ENCODE measurements at regions not wholly inside any gene's neighbourhood (a gene's known extent, or its start where the extent isn't known, plus 50 kb on each side); places are given as distances from the start of the nearest gene placed in this dataset.
"Not testable (repeated sequence)": the region's sequence is repeated elsewhere in the genome, so short reads cannot be mapped to it uniquely, and the experiment has no call there.

DNA sequence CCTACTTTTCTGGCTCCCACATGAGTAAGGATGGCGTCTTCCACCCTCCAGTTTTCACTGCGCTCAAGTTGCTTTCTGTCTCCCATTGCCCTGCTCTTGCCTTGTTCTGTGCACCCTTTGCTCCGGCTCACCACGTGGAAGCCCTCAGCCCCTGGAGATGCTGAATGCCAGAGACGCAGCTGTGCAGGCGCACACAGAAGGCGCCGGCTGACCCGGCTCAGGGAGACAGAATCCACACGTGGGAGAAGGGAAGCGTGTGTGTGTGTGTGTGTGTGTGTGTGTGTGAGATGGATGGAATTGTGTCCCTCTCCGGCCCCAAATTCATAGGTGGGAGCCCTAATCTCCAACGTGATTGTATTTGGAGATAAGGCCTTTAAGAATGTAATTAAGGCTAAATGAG, 118.2 kb upstream of the ERRFI1 start:
- no peak for DNase-seq (ENCODE audit: low read depth)

DNA sequence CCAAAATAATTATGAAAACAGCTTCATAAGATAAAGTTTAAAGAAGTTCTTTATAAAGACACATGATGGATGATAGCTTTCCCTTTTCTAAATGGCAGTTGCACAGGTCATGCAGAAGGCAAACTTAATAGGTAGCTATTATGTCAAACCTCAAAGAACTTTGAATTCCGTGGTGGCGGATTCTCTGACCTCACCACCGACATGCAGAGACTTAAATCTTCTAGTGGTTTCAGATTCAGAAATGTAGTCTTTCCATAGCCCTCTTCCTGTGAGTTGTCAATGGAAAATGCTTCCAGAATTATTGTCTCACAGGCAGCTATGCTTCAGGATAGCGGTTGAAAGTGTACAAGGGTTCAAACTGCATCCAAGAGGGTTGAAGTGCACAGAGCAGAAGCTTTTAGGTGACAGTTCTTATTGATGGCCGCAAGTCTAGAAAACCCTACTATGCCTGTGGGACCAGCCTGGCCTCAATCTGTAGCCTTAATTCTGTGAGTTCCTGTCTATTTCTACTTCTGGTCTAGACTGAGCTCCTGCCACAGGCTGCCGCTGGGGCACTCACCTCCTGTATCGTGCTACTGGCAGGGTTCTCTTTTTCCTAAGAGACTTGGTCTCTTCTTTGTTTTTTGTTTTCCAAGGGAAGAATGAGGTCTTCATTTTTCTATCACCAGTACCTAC, 117.0 kb upstream of the ERRFI1 start:
- no peak for DNase-seq (ENCODE audit: low read depth)

DNA sequence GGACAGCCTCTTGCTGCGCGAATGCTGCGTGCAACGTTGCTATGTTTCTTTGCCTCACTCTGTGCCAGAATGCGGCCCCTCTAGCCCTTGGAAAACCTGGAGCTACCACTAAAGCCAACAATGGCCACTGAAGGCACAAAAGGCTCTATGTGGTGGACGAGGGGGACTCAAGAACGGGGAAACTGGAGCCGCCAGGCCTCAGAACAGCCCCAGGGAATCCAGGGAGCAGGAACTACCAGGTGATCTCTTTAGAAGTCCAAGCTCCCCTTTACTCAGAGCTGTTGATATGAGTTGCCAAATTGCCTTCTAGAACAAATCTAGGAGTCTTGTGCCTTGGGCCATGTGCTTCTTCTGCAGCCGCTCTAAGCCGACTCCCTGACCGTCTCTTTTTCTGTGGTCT, 113.8 kb upstream of the ERRFI1 start:
- no peak for DNase-seq (ENCODE audit: low read depth)

DNA sequence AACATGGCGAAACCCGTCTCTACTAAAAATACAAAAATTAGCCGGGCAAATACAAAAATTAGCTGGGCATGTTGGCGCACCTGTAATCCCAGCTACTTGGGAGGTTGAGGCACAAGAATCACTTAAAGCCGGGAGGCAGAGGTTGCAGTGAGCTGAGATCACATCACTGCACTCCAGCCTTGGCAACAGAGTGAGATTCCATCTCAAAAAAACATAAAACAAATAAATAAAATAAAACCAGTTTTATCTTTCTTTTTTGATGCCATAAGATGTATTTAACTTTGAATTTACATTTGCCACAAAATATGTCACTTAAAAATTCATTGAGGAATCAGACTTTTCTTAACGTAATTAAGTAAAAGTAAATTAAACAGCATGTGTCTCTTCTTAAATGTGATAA, 113.3 kb upstream of the ERRFI1 start:
- no peak for DNase-seq (ENCODE audit: low read depth)

DNA sequence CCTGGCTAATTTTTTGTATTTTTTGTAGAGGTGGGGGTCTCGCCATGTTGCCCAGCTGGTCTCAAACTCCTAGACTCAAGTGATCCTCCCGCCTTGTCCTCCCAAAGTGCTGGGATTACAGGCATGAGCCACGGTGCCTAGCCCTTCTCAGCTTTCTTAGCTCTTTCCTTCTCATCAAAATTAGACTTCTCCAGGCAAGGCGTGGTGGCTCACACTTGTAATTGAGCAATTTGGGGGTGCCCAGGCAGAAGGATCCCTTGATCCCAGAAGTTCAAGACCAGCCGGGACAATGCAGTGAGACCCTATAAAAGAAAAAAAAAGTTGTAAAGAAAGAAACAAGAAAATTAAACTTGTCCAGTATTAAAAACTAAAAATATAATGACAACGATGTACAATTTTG, 112.6 kb upstream of the ERRFI1 start:
- no peak for DNase-seq (ENCODE audit: low read depth)

DNA sequence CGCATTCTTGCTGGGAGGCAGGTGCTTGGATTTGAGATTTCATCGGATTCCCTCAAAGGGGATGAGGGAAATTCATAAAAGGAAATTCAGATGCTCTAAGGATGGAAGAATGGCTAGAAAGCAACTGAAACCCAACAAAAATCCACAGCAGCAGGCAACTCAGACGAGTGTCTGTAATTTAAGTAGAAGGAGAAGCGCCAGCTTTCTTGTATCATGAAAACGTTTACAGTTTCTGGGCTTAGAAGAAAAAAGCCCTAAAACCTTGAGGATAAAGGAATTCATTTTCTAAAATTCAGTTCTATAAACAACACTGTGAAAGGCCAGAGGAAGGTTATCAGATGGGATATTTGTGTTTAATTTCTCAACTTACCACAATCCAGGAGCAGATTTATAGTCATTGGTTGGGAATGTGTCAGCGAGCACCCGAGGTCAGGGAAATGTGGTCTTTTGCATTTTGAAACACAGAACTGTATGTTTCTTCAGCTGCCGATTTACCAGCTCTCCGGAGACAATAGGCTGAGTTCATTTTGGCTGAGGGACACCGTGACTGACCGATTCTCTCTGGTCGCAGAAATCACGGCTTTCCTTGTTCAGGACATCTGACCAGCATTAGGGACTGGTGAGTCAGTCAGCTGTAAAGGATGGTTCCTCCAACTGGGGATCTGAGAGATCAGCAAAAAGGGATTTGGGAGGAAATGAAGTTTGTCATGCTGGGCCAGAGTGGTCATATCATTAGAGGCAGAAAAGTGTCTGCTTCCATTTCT, 111.6 kb upstream of the ERRFI1 start:
- peak; percentile 91 for DNase-seq (ENCODE audit: low read depth)

DNA sequence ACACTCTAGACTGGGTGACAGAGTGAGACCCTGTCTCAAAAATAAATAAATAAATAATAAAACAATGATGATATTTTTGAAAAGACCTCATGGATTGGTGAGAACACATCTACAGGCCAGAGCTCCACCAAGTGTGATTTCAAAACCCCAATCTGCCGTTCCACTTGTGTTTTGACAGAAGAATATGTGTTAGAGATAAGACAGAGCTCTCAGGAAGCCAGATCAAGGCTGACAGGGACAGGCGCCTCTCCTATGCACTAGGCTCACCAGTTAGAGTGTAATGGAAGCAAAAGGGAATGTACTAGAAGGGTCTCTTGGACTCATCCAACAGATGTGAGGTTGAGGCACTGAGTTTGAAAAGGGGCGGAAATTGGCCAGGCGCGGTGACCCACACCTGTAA, 110.7 kb upstream of the ERRFI1 start:
- DNase-seq (ENCODE audit: low read depth) = no peak

DNA sequence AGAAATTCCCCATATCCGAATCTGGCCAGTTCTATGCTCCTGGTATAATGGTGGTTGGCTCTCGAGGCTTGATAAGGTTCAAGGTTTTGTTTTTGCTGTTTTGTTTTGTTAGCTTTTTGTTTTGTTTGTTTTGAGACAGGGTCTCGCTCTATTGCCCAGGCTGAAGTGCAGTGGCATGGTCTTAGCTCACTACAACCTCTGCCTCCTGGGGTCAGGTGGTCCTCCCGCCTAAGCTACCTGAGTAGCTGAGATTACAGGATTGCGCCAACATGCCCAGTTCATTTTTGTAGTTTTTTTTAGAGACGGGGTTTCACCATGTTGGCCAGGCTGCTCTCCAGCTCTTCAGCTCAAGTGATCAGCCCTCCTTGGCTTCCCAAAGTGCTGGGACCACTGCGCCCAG, 109.1 kb upstream of the ERRFI1 start:
- no peak for DNase-seq (ENCODE audit: low read depth)

DNA sequence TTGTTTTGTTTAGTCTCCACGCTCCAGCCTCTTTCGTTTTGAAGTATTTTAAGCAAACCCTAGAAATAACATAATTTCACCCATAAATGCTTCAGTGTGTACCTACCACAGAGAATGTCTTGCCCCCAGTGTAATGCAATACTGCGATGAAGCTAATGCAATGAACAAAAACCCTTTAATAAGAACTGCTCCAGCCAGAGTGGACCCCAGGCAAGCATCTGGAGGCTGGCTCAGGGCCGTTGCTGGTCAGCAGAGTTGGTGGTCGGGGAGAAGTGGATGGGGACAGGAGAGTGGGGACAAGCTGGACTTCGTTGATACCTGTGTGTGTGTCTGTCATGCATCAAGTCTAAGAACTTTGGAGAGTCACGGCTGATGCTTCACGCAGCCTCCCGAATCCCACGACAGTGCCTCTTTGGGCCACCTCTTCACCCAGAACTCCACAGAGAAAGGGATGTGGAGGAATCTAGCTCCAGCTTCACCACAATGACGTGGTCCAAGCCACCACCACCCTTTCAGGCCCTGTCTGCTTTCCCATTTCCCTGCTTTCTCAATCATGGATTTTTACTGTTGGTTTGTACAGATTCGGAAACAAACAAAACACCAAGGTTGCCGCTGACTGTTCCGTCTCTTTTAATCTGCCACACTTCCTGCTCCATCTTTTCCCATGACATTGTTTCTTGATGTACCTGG, 108.6 kb upstream of the ERRFI1 start:
- DNase-seq (ENCODE audit: low read depth) = no peak

DNA sequence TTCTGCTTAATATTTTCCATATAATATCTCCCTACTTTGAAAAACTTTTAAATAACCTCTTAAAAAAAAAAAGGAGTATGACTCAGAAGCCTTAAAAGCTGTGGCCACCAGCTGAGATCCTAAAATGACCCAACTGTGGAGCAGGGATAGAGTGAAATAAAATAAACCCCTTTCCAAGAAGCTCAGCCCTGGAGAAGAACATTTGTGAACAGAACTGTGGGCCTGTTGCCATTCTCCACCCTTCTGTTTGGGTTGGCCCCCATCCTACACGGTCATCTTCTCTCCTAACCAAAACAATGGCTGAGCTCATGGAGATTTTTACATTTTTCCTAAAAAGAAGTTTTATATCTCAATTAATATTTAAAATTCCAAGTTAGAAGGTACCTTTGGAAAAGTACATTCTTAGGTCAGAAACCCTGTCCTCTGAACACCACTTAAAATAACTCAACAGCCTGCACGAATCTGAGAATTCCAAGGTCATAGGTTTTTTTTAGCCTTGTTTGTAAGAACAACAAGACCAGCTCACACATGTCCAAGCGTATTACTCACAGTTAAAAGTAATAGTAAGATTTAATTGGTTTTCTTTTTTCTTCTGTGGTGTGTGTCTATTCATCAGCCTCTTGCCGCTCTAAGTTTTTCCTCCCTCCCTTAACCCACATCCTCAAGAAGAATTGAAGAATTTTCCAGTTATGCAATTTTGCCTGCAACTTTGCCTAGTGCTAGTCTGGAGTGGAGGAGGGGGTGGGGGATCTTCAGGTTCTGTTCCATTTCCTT, 107.7 kb upstream of the ERRFI1 start:
- peak; percentile 79 for DNase-seq (ENCODE audit: low read depth)

DNA sequence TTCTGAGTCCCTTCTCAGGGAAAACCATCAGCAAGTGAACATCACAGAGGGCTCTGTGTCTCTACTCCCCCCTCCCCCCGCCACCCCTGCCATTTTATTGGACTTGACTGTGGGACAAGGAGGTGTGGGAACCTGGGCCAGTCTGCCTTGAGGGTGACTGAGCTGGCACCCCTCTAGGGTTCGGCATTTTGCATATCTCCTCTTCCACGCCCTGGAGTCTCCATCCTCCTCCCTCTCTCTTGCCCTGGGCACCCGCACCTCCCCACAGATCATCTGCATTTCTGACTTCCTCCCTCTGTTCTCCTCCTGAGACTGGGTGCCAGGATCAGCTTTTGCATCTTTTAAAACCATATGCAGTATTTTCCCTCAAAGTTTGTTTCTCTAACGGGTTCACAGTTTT, 107.1 kb upstream of the ERRFI1 start:
- no peak for DNase-seq (ENCODE audit: low read depth)

DNA sequence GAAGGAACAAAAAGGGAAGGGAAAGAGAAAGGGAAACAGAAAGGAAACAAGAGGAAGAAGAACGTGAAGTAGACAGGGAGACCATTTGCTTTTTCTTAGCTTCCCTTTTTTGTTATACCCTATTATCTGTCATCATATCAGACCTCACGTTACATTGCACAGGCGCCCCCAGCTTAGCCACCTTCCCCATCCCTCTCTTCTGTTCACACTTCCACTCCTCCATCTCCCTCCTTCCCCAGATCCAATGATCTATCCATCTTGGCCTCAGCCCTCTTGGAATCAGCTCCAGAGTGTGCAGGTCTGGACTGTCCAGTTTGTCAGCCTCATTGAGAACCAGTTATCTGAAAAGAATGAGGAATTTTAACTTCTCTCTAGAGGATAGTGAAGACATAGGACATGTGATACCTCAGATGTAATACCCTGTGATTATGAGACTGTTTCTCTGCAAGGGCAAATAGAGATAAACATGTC, 101.1 kb upstream of the ERRFI1 start:
- DNase-seq (ENCODE audit: low read depth) = no peak

DNA sequence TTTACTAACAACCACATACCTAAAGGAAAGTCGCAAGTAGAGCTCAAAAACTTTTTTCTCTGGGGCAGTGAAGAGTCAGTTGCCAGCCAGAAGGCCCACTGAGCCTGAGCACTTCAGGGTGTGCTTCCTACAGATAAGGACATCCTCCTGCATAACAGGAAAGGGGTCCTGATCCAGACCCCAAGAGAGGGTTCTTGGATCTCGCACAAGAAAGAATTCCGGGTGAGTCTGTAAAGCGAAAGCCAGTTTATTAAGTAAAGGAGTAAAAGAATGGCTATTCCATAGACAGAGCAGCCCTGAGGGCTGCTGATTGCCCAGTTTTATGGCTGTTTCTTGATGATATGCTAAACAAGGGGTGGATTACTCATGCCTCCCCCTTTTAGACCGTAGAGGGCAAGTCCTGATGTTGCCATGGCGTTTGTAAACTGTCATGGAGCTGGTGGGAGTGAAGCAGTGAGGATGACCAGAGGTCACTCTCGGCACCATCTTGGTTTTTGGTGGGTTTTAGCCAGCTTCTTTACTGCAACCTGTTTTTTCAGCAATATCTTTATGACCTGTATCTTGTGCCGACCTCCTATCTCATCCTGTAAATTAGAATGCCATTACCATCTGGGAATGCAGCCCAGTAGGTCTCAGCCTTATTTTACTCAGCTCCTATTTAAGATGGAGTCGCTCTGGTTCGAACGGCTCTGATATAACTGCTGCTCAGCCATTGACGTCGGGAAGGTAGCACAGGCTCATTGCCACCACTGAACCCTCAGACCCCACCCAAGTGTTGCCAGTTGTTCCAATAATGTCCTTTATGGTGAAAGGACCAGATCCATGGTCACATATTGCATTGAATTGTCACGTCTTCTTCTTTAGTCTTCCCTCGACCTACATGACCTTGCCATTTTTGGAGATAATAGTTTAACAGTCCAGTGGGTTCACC, 96.6 kb upstream of the ERRFI1 start:
- no peak for DNase-seq (ENCODE audit: low read depth)

DNA sequence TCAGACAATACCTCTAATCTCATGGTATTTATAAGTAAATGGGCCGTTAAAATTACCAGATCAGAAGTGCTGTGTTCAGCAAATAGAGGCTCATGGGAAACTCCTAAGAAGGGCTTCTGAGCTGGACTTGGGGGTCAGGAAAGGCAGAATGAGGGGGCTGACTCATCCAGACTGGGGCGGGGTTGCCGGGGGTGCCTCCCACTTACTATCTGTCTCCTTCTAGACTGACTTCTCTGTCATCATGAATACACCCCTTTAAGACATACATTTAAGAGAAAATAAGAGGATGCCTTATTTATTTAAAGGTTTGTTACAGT, 96.0 kb upstream of the ERRFI1 start:
- no peak for DNase-seq (ENCODE audit: low read depth)

DNA sequence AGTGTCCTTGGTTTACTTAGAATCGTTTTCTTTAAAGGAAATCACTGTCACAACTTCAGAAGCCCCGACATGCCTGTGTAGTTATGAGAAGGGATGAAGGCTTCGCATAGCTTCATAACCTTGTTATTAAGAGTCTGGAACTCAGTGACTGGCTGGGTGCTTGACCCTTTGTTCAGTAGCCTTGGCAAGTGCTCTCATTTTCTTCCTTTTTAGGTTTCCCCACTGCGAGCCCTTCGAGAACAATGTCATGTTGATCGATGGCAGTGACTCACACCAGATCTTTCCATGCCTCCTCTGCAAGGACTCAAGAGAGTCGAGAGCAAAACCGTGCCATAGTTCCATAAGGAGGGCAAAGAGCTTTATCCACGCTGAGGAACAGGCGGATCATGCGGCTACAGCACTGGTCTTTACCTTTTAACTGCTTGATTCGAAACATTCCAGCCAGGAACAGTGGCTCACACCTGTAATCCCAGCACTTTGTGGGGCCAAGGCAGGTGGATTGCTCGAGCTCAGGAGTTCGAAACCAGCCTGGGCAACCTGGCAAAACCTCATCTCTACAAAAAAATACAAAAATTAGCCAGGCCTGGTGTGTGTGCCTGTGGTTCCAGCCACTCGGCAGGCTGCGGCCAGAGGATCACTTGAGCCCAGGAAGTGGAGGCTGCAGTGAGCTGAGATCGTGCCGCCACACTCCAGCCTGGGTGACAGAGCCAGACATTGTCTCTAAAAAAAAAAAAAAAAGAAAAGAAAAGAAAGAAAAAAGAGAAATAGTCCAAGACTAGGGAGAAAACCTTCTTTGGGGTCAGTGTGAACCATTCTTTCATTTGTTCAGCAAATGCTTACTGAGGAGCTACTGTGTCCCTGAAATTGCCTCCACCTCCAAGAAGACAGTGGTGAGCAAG, 95.4 kb upstream of the ERRFI1 start:
- no peak for DNase-seq (ENCODE audit: low read depth)

DNA sequence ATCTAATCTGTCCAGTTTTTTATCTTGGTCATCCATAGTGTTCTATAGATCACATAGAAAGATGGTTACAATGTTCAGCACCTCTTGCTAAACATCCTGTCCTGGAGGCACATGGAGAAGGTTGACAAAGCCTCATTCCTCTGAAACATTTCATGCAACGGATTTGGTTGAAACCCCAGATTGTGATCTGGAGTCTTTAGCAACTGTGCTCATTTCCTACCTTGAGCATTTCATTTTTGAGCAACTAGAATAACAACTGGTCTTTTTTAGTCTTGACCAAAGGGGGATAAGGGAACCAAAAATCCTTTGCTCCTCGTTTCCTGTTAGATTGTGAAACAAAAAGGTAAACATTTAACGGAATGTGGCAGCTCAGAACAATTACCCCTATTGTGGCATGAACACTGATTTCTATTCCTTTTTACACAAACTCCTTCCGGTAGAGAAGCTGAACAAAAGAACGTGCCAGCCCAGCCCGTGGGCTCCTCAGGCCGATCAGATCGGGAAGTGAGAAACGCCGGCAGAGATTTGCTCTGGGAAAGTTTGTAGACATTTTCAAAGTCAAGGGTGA, 94.7 kb upstream of the ERRFI1 start:
- no peak for DNase-seq (ENCODE audit: low read depth)

DNA sequence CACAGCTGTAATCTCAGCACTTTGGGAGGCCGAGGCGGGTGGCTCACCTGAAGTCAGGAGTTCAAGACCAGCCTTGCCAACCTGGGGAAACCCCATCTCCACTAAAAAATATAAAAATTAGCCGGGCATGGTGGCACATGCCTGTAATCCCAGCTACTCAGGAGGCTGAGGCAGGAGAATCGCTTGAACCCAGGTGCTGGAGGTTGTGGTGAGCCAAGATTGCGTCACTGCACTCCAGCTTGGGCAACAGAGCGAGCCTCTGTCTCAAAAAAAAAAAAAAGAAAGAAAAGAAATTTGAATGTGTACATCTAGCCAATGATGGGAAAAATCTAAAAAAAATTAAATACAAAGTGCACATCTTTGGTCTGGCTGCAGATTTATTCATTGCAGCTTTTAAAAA, 92.6 kb upstream of the ERRFI1 start:
- not testable (repeated sequence) for DNase-seq (ENCODE audit: low read depth)

DNA sequence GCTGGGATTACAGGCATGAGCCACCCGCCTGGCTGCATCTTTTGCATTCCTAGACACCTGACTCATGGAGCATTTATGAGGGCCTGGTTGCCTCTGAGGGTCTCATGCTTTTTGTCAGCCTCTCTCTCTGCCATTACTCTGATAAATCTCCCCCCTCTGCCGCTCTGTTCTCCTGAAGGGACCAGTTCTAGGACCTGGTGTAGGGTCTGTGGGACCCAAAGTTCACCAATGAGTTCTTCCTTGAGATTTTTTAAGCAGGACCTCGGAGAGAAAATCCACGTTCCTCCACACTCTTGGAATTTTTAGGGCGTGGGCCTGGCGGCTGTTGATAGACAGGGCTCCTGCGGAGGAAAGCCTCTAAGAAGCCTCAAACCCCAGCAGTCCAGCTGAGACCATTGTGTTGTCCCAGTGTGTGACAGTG, 91.9 kb upstream of the ERRFI1 start:
- DNase-seq (ENCODE audit: low read depth) = no peak

DNA sequence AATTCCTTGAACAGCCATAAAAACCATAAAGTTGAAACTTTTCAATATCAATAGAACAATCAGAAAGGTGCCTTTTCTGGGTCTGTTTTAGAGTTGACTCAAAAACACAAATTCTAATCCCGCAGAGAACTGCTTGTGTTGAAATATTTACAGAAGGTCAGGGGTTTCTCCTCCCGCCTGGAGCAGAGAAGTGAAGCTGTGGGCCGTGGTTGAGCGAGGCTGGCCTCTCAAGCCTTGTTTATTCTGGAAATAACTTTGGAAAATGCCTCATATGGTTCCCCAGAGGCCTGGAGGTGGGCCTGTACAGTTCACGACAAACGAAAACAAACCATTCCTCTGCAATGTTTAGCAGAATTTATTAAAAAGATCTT, 90.8 kb upstream of the ERRFI1 start:
- DNase-seq (ENCODE audit: low read depth) = no peak

DNA sequence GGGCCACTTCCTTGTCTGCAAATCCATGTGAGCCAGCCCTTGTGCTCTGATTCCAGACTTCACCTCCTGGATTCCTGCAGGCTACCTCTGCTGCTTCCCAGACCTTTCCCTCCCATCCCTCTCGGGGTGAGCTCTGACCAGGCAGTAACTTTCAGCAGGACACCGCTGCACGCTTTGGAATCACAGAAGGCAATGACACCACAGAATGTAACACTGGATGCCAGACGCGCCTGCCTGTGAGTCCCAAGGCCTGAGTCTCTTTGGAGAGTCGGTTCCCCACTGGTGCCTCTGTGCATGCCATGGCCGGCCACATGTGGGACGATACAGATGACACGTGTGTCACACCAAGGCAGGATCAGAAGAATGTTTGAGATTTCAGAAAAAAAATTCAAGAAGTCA, 89.7 kb upstream of the ERRFI1 start:
- DNase-seq (ENCODE audit: low read depth) = no peak

Data from HS-27A (cell line).